ENCODE measurements at regions not wholly inside any gene's neighbourhood (a gene's known extent, or its start where the extent isn't known, plus 50 kb on each side); places are given as distances from the start of the nearest gene placed in this dataset.

DNA sequence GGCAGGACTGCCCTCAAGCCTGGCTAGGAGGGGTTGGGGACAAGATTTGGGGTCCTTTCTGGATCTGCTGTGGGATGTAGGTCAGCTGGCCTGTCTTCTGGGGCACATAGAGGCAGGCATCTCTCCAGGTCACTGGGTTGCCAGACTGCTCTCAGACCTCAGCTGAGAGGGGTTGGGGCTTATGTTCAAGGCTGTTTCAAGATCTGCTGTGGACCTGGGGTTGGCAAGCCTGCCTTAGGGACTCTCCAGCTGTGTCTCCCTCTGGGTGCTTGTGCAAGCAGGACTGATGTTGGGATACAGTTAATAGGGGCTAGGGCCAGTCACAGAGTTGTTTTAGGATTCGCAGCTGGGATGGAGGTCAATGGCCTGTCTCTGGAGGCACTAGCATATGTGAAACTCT lies 363.0 kb upstream of the ST6GAL2 start:
- TF ChIP-seq, protein P1, sequence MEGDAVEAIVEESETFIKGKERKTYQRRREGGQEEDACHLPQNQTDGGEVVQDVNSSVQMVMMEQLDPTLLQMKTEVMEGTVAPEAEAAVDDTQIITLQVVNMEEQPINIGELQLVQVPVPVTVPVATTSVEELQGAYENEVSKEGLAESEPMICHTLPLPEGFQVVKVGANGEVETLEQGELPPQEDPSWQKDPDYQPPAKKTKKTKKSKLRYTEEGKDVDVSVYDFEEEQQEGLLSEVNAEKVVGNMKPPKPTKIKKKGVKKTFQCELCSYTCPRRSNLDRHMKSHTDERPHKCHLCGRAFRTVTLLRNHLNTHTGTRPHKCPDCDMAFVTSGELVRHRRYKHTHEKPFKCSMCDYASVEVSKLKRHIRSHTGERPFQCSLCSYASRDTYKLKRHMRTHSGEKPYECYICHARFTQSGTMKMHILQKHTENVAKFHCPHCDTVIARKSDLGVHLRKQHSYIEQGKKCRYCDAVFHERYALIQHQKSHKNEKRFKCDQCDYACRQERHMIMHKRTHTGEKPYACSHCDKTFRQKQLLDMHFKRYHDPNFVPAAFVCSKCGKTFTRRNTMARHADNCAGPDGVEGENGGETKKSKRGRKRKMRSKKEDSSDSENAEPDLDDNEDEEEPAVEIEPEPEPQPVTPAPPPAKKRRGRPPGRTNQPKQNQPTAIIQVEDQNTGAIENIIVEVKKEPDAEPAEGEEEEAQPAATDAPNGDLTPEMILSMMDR (IDR thresholded peaks at IDR 0.05), result no peak
- TF ChIP-seq POLR2A (IDR thresholded peaks at IDR 0.05) (no peak), EP300 (IDR thresholded peaks at IDR 0.05) (no peak), POLR2AphosphoS5 (IDR thresholded peaks at IDR 0.05) (no peak)

Measured in upper lobe of left lung (tissue), 4 donors.